Fibroblast of the conjunctiva (primary cell): ENCODE measurements at regions not wholly inside any gene's neighbourhood (a gene's known extent, or its start where the extent isn't known, plus 50 kb on each side); places are given as distances from the start of the nearest gene placed in this dataset.
"Not testable (repeated sequence)": the region's sequence is repeated elsewhere in the genome, so short reads cannot be mapped to it uniquely, and the experiment has no call there.

ENCODE experiments used
- DNase-seq: peaks from one replicate; pipeline ENCODE4 v3.0.0-alpha.2; 2010; ENCODE audit warnings: low read depth

DNA sequence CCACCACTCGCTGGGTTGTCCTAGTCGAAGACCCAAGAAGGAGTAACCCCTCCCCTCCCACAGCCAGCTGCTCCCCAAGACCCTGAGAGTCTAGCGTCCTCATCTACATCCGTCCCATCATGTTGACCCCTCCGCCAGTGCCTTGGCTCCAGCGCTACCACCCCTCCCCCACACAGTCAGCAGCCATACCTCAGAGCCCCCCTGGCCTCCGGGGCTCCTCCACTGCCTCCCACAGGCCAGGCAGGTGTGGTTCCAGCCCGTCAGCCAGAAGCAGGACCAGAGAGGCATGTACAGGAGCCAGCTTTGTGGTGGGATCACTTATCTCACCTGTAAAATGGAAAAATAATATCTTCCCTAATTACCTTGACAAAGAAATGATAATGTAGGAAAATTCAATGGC is 51.5 kb upstream of the PHF21B start:
- no peak for DNase-seq

DNA sequence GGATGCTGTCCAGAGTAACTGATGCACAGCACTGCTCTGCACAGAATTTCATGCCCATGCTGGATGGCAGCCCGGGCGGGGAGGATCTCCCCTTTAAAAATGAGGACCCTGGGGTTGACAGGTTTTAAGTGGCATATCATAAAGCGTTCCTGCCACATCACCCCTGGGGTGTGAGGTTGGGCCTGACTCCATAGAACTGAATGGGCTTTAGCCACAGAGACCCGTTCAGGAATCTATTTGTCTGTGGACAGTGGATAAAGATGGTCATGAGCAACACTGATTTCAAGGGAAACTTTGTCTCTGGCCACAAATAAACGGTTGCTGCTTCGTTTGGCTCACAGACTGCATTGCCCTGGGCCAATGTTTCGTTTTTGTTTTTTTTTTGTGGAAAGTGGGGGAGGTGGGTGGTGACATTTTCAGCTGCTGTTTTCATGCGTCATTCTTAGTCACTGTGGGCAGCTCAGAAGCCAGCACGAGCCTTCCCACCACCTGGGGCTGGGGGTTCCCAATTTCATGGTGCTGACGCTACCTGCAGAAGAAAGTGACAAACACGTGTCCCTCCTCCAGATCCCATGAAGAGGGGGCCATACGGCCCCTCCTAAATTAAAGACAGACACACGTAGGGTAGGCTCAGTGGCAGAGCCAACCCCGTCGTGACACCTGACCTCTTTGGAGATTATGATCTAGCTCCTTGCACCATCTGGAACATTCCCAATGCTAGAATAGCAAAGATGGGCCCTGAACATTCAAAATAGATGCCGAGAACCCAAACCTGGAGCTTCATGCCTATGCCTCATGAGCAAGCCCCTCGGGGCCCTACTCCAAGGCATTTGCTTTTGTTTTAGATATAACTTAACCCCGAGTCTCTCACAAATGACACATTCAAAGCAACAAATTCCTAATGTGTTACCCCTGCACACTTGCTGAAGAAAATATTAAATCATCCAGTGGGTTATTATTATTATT is 54.8 kb upstream of the PHF21B start:
- peak; percentile 13 for DNase-seq

DNA sequence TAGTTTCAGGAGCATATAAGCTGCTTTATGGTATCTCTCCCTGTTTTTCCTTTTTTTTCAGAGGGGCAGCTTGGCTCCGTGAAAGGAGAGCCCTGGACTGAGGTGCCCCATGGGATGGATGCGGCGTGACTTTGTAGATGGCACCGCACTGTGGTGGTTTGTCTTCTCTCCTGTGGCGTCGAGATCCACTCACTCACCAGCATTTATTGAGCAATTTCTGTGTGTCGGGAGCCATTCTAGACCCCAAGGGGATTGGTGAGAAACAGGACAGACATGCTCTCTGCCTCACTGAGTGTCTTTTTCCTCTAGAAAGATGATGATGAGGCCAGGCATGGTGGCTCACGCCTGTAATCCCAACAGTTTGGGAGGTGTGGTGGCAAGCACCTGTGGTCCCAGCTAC is 55.9 kb upstream of the PHF21B start:
- DNase-seq, result no peak

DNA sequence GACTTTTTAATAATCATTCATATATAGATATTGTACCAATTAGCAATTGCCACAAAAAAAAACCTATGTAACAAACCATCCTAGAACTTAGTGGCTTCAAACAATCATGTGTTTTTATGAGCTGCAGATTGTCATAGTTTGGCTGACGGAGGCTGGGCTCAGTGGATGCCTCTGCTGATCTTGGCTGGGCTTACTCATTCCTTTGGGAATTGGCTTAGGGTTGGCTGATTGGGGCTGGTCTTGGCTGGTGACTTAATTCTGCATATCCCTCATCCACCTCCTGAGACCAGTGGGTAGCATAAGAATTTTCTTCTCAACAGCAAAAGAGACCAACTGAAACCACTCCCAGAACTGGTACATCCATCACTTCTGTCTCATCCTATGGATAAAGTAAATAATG is 57.9 kb upstream of the PHF21B start:
- DNase-seq, result no peak

DNA sequence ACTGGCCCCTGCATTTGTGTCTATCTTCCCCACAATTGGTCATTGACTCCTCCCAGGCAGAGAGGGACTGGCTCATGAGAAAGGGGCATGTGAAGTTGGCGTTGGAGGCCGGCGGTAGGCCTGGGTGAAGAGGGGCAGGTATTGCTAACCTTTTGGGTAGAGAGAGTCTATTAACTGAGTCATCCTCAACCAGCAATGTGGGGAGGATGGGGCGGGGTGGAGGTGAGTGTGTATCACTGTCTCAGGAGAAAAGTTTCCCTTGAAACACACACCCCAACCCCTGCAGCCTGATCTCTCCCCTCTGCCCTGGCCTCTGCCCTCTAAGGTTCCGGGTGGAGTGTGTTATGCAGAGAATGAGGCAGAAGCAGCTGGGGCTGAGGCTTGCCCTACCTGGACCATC is 60.1 kb upstream of the PHF21B start:
- DNase-seq, result no peak

DNA sequence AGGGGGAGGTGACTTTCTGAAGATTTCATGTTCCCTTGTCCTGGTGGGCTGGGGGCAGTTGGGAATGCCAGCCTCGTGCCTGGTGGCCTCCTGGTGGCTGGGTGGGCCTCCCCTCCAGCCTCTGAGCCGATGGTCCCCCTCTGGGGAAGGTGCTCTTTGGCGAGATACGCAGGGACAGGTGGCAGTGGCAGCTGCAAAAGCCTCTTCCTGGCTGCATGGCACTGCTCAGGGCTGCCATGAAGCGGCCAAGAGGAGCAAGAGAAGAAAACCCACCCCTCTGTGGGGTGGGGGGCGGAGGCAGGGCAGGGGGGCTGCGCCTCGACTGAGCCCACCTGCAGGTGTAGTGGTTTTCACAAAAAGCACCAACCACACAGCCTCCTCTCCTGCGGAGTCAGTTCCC is 61.8 kb upstream of the PHF21B start:
- no peak for DNase-seq

DNA sequence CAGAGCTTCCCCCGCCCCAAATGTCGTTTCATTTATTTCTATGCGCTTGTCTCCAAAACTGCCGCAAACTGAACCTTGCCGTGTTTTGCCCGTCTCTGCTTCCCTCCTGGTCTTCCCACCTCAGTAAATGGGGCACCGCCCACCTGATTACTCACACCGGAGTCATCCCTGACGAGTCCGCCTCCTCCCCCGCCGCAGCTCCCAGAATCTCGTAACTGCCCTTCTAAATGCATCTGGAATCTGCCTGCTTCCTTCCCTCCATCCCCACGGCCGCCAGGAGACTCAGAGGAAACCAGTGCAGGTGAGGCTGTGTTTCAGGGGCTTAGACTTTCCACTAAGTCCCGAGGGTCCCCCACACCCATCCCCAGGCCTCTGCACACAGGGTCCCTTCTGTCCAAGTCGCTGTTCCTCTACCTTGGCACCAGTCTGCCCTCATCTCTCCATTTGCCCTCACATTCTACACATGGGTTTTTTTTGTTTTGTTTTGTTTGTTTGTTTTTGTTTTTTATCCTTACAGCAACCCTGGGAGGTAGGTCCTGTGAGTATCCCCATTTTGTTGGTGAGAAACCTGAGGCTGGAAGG is 62.6 kb upstream of the PHF21B start:
- DNase-seq, result no peak

DNA sequence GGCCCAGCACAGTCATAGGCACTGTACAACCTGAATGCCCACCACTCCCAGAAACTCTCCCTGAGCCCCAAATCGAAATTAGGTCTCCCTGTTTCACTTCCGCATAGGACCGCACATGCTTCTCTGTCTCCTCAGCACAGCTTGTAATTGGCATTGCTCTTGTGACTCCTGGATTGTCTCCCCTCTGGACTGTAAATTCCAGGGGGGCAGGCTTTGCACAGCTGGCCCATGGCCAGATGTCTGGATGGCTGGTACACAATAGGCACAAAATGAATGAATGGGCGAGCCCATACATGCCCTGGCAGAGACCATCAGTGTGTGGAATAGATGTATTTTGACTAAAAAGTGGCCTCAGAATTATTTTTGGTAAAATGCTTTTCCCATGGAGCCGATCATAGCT is 63.3 kb upstream of the PHF21B start:
- no peak for DNase-seq

DNA sequence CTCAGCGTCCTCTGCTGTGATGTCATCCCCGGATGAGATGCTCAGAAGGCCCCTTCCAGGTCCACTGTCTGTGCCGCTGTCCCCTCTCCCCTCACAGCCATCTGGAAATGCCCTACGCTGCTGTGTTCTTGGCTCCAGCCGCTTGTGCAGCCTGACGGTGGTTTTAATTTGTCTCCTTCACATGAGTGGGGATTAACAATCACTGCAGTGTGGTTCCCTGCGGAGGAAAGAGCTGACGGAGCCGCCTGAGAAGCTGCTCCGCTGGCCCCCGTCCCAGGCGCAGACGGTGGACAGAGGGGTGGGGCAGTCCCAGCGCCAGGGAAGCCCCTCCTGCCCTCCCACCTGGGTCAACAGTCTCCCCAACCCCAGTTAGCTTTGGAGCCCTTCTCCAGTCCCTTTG is 67.5 kb upstream of the PHF21B start:
- DNase-seq, result no peak

DNA sequence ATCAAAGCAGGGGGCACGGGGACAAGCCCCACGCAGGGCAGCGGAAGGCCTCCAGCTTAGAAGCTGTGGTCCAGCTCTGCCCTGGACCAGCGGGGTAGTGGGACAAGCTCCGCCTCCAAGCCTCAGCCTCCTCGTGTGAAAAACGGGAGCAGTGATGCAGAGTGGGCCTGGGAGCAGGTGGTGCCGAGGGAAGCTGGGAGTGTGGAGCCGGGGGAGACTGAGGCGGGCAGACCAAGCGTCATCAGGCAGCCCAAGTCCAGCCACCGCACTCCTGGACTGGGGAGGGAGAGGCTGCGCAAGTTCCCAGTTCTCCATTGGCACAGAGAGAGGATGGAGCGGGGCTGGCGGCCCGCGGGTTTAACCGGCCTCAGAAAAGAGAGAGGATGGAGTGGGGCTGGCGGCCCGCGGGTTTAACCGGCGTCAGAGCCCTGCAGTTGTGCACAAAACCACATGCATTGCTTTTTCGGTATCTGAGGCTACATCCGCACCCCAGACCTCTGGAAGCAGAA is 68.1 kb upstream of the PHF21B start:
- DNase-seq, result no peak

DNA sequence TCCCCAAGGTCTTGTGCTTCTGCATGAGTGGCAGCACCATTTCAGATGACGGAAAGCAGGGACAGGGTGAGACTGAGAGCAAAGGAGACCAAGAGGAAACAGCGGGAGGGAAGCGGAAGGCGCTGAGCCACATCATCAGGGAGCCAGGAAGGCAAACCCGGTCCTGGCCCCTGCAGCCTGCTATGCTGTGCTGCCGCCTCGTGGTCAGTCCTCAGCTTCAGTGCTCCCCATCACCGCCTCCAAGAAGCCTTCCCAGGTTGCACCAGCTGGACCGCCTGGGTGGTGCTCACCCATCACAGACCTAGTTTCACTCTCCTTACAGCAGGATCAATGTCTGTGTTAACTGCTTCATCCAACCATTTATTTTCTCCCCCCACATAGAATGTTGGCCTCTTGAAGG is 73.0 kb upstream of the PHF21B start:
- no peak for DNase-seq

DNA sequence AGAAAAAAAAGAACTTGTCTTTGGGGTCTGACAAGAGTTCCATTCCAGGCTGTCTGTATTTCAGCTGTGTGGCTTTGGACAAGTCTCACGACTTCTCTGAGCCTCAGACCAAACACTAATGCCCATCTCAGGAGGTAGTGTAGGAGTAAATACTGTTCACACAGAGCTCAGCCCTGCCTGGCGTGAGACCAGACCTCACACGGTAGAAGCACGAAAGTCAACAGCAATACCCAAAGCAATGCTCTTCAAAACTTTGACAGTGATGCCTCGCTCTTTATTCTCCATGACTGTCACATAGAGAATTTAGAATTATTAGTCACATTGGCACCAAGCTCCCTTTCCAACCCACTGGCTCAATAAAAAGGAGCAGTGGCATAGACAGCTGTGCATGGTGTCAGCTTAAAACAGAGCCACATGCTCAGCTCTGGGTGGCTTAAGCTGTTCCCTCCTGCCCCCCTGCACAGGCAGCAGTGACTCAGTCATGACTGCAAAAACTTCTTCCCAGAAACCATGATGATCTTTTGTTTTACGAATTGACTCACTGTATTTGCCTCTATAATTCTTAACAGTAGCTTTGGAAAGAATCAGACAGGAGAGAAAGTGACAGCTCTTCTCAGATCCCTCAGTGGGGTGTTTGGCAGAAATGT is 74.0 kb upstream of the PHF21B start:
- no peak for DNase-seq

DNA sequence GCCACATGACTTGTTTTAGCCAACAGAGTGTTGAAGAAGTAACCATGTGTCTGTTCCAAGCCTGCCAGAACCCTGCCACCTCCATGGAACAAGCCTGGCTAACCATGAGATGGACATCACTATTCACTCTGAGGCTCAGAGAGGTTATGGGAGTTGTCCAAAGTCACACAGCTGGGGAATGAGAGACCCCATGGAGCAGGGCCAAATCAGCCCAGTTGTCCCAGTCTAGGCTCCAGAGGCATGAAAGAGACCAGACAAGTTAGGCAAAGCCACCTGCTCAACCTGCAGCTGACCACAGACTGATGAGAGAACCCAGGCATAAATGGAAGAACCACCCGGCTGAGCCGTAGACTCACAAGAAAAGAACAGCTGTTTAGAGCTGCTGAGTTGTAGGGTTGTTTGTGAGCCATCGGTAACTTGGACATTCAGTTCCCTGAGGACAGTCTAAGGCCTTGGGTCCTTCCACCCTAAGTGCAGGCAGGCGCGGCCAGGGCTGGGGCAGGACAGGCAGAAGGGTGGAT is 74.7 kb upstream of the PHF21B start:
- no peak for DNase-seq

DNA sequence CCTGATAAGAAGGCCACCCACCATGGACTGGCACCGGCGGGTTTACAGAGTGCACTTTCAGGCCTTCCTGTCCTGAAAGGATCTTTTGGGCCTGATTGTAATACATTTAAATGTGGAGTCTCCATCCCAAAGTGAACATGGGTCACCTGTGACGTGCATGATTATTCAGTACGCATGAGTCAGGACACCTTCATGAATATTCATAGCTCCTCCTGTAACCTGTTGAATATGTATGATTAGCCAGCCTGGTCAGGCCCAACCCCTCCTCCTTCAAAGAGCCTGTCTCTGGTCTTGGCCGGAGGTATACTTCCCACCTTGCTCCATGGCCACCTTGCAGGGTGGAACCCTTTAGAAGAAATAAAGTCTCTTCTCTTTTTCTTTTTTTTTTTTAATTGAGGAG is 75.9 kb upstream of the NUP50 start:
- no peak for DNase-seq

DNA sequence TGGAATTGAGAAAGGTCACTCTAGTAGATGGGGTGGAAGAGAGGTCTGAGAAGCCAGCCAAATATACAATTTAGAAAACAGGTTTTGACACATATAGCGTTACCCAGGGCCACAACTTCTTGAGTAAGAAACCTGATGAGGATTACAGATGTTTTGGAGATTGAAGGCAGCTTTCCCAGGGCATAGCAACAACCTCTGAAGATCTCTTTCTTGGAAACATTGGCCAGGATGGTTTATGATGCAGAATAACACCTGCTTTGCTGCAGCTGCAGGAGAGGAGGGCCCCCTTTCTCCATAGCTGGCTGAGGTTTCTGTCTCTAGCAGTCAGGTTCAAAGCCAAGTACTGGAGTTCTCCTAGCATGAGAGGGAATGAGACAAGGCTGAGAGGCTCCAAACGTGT is 75.1 kb upstream of the NUP50 start:
- no peak for DNase-seq

DNA sequence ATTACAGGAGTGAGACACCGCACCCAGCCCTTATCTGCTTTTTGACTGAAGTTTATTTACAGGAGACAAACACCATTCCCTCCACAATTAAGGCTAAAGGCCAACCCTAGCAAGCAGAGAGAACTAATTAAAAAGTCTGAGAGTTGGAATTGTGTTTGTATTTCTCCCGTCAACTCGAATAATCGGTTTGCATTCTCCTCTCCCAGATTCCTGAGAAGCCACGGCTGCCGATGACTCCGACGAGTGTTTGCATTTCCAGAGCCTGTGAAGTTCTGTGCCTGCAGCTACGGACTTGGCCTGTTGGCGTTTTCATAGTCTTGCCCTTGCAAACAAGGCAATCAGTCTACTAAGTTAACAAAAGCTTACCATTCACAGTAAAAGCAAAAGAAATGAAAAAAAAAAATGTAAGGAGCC is 73.2 kb upstream of the NUP50 start:
- no peak for DNase-seq

DNA sequence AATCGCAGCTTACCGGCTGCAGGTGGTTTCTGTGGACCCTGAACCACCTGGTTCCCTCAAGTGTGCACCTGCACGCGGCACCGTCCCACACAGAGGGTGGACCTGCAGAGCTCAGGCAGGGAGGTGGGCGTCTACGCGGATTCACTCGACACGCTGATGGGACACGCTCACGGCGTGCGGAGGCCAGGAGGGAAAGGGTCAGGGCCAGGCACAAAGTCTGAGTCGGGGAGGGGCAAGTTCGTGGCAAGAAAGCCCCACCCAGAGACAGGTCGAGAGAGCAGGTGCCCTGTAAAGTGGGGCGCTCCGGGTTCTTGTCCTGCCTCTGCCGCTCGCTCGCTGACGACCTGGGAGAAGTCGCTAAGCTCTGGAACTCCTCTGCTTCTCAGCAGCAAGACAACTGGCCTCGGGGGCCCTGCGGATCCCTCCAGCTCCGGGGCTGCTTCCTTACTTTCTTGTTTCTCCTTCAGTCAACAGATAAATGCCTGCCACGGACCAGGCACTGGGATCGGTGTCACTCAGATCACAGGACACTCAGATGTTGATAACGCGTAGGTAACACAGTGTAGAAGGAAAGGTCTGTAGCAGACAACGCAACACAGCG is 72.4 kb upstream of the NUP50 start:
- no peak for DNase-seq

DNA sequence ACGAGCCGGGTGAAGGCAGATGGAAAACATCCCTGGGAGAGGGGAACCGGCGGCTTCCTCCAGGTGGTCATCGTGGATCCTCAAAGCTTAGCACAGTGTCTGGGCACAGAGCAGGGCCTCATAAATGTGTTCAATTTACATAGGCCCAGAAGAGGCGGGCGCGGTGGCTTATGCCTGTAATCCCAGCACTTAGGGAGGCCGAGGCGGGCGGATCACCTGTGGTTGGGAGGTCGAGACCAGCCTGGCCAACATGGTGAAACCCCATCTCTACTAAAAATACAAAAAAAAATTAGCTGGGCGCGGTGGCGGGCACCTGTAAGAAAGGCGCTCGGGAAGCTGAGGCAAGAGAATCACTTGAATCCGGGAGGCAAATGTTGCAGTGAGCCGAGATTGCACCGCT is 71.8 kb upstream of the NUP50 start:
- DNase-seq, result not testable (repeated sequence)

DNA sequence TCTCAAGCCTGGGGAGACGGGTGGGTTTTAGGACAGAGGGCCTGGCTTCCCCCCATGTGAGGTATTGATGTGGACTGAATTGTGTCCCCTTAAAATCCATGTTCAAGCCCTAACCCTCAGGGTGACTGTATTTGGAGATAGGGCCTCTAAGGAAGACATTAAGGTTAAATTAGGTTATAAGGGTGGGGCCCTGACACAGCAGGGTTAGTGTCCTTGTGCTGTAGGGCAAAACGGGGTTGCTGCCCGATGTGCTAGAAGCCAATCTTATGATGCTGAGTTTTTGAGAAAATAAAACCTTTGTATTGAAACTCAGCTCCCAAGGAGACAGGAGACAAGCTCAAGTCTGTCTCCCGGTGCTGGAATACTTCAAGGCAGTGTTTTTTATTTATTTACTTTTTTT is 71.1 kb upstream of the NUP50 start:
- no peak for DNase-seq

DNA sequence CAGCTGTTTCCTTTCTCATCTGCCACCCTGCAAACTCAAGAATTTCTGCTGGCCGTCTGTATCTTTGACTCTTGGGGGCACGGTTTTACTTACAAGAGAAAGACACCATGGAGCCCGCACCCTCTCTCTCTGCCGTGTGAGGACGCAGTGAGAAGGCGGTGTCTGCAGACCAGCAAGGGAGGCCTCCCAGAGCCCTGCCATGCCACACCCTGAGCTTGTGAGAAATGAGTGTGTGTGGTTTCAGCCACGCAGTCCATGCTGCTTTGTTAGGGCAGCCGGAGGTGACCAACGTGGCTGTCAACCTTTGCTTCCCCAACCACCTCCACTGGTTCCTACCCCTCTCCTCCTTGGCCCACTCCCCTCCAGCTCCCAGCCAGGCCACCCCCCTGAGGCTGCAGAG is 70.1 kb upstream of the NUP50 start:
- no peak for DNase-seq

DNA sequence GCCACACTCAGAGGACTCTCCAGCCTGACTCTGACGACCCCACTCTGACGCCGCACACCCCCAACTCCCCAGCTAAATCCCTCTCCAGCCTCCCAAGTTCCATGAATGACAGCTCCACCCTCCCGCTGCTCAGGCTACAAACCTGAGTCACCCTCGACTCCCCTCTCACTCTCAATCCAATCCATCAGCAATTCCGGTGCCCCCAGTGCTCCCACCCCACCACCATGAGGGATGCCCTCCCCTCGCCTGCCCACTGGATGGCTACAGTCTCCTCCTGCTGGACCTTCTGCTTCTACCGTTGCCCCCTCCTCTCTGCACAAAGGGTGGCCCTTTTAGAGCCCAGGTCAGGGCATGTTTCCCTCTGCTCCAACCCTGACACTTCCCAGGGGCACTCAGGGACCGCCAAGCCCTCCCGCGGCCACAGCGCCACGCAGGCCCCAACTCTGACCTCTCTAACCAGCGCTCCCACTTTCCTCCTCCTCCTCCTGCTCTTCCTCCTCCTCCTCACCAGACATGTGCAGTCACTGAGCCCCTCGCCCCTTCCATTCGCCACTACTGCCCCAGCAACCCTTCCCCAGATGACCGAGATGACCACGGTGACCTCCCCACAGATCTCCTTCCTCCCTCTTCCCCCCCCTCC is 69.5 kb upstream of the NUP50 start:
- no peak for DNase-seq

DNA sequence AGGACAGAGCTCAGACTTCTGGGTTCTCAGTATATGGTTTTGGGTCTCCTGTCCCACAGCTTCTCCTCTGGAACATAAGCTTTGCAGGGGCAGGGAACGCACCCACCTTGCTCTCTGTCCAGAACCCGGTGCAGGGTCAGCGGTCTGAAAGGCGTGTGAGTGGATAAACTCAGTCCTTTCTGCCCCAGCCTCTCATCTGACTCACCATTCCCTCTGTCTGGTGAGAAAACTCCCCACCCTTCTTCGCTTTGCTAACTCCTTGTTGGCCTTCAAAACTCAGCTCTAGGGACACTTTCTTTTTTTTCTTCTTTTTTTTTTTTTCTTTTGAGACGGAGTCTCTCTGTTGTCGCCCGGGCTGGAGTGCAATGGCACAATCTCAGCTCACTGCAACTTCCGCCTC is 68.9 kb upstream of the NUP50 start:
- no peak for DNase-seq
